Vagina (tissue), 2 donors: ENCODE measurements at regions not wholly inside any gene's neighbourhood (a gene's known extent, or its start where the extent isn't known, plus 50 kb on each side); places are given as distances from the start of the nearest gene placed in this dataset.
"Not testable (repeated sequence)": the region's sequence is repeated elsewhere in the genome, so short reads cannot be mapped to it uniquely, and the experiment has no call there.

ENCODE experiments used
- POLR2AphosphoS5 ChIP-seq, 2 donors: sonication (generic); formaldehyde crosslinking; IDR thresholded peaks; one replicate each; pipeline ENCODE4 v1.9.0; 2017; ENCODE audit warnings: antibody characterized with exemption in 2 of 2, mild to moderate bottlenecking in 2 of 2, low read depth in 1 of 2; ENCODE audit not compliant: insufficient read depth in 1 of 2
- TF ChIP-seq, protein P1 (sequence below), 3 experiments: fragments of 450-650 bp in 2 of 3; fragments of 200-600 bp in 1 of 3; sonication (generic) in 1 of 3; IDR thresholded peaks; one replicate each; pipeline ENCODE4 v1.5.1; 2017 to 2019; ENCODE audit warnings: antibody characterized with exemption in 3 of 3, mild to moderate bottlenecking in 2 of 3, moderate library complexity in 2 of 3

DNA sequence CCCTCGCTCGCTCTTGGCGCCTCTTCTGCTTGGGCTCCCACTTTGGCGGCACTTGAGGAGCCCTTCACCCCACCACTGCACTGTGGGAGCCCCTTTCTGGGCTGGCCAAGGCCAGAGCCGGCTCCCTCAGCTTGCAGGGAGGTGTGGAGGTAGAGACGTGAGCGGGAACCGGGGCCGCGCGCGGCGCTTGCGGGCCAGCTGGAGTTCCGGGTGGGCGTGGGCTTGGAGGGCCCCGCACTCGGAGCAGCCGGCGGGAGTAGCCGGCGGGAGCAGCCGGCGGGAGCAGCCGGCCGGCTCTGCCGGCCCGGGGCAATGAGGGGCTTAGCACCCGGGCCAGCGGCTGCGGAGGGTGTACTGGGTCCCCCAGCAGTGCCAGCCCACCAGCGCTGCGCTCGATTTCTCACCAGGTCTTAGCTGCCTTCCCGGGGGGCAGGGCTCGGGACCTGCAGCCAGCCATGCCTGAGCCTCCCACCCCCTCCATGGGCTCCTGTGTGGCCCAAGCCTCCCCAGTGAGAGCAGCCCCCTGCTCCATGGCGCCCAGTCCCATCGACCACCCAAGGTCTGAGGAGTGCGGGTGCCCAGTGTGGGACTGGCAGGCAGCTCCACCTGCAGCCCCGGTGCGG, 714.0 kb downstream of the CDH9 start:
- not testable (repeated sequence) for TF ChIP-seq POLR2AphosphoS5 (IDR thresholded peaks at IDR 0.05; ENCODE audit: insufficient read depth in 1 of 2, low read depth in 1 of 2)
- TF ChIP-seq, protein P1, sequence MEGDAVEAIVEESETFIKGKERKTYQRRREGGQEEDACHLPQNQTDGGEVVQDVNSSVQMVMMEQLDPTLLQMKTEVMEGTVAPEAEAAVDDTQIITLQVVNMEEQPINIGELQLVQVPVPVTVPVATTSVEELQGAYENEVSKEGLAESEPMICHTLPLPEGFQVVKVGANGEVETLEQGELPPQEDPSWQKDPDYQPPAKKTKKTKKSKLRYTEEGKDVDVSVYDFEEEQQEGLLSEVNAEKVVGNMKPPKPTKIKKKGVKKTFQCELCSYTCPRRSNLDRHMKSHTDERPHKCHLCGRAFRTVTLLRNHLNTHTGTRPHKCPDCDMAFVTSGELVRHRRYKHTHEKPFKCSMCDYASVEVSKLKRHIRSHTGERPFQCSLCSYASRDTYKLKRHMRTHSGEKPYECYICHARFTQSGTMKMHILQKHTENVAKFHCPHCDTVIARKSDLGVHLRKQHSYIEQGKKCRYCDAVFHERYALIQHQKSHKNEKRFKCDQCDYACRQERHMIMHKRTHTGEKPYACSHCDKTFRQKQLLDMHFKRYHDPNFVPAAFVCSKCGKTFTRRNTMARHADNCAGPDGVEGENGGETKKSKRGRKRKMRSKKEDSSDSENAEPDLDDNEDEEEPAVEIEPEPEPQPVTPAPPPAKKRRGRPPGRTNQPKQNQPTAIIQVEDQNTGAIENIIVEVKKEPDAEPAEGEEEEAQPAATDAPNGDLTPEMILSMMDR (IDR thresholded peaks at IDR 0.05) = not testable (repeated sequence)
